ENCODE measurements at regions not wholly inside any gene's neighbourhood (a gene's known extent, or its start where the extent isn't known, plus 50 kb on each side); places are given as distances from the start of the nearest gene placed in this dataset.

DNA sequence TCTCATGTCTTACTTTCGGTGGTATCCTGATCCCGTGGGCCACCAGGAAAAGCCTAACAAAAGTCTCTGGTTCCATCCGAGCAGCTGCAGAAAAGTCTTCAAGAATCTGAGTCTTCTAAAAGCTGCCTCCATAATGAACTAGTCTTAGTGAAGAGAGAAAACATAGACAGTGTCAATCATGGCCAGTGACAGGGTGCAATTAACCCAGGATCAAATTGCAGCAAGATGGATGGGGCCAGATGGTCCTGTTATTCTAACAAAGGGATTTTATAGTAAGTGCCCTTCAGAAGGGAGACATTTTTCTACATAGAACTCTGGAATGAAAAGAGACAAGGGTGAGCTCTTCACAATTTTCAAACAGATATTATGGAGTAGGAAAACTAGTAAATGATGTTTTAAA is 281.6 kb upstream of the ZFP64 start:
- H3K4me3 ChIP-seq (replicated peaks; ENCODE audit: low read depth, low read length), result no peak overlapping the region
- TF ChIP-seq, protein P1, sequence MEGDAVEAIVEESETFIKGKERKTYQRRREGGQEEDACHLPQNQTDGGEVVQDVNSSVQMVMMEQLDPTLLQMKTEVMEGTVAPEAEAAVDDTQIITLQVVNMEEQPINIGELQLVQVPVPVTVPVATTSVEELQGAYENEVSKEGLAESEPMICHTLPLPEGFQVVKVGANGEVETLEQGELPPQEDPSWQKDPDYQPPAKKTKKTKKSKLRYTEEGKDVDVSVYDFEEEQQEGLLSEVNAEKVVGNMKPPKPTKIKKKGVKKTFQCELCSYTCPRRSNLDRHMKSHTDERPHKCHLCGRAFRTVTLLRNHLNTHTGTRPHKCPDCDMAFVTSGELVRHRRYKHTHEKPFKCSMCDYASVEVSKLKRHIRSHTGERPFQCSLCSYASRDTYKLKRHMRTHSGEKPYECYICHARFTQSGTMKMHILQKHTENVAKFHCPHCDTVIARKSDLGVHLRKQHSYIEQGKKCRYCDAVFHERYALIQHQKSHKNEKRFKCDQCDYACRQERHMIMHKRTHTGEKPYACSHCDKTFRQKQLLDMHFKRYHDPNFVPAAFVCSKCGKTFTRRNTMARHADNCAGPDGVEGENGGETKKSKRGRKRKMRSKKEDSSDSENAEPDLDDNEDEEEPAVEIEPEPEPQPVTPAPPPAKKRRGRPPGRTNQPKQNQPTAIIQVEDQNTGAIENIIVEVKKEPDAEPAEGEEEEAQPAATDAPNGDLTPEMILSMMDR (IDR thresholded peaks at IDR 0.05; ENCODE audit: low read depth, low read length, missing control alignments), result no peak
- no peak for DNase-seq (ENCODE audit: extremely low read depth, low read depth)

DNA sequence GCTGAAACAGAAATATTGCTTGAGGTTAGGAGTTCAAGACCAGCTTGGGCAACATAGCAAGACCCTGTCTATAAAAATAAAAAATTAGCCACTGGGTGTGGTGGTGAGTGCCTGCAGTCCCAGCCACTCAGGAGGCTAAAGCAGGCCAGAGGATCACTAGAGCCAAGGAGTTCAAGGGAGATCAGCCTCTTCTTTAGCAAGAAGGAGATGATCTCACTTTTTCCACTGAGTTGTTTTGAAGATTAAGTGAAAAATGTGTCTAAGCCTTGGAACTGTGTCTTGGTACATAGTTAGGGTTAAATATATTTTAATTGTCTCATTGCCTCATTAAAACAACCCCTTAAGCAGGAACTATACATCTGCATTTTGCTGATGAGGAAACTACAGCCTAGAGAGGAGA is 279.0 kb upstream of the ZFP64 start:
- no peak for DNase-seq (ENCODE audit: extremely low read depth, low read depth)
- TF ChIP-seq, protein P1 (IDR thresholded peaks at IDR 0.05; ENCODE audit: low read depth, low read length, missing control alignments), result no peak
- H3K4me3 ChIP-seq (replicated peaks; ENCODE audit: low read depth, low read length), result no peak overlapping the region

DNA sequence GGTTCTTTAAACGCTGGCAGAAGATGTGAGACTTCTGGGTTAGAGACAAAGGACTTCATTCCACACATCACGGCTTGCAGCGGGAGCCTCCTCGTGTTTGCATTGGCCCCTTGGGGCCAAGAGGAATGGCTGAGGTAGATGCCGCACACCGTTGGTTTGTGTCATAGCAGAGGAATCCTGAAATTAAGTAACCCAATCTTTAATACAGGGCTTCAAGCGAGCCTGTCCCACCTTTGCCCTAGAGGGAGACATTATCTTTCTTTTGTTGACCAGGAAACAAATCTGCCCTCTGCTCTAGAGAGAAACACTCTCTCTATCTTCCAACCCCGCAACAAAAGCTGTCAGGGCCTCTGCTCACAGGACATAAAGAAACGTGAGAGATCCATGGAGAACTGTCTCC is 277.5 kb upstream of the ZFP64 start:
- no peak for DNase-seq (ENCODE audit: extremely low read depth, low read depth)
- no peak overlapping the region for H3K4me3 ChIP-seq (replicated peaks; ENCODE audit: low read depth, low read length)
- TF ChIP-seq, protein P1 (IDR thresholded peaks at IDR 0.05; ENCODE audit: low read depth, low read length, missing control alignments), result no peak

DNA sequence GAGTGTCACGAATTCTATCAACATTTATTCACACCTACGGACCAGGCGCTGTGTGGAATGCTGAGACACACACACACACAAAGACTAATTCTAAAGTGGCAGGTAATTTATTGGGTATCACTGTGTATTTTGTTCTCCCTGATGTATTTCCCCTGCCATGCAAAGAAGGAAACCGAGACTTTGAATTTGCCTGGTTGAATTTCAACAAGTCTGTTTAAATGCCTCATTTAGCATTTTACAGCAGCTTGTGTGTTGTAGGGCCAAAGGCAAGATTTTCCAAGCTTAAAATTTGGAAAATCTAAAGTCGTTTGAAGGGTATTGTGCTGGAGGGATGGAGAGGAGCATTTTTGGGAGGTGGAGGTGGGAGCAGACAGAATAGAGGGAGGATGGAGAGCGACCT is 274.4 kb upstream of the ZFP64 start:
- no peak overlapping the region for H3K4me3 ChIP-seq (replicated peaks; ENCODE audit: low read depth, low read length)
- no peak for DNase-seq (ENCODE audit: extremely low read depth, low read depth)
- TF ChIP-seq, protein P1 (IDR thresholded peaks at IDR 0.05; ENCODE audit: low read depth, low read length, missing control alignments), result no peak

DNA sequence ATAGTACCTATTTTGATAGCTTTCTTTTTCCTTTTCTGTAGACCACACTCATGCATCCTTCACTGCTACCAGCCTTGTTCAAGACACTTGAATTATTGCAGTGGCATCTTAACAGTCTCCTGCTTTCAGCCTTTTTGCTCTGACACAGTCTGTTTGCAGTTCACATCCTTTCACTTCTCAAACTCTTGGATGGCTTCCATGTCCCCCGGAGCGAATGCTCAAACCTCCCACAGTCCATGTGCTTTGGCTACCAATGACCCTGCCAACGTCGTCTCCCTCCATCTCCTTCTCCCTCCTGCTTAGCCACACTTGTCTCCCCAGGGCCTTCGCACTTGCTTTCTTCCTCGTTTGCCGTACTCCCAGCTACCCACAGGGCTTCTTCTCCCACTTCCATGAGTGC is 270.0 kb upstream of the ZFP64 start:
- TF ChIP-seq, protein P1 (IDR thresholded peaks at IDR 0.05; ENCODE audit: low read depth, low read length, missing control alignments), result no peak
- no peak for DNase-seq (ENCODE audit: extremely low read depth, low read depth)
- H3K4me3 ChIP-seq (replicated peaks; ENCODE audit: low read depth, low read length), result no peak overlapping the region

DNA sequence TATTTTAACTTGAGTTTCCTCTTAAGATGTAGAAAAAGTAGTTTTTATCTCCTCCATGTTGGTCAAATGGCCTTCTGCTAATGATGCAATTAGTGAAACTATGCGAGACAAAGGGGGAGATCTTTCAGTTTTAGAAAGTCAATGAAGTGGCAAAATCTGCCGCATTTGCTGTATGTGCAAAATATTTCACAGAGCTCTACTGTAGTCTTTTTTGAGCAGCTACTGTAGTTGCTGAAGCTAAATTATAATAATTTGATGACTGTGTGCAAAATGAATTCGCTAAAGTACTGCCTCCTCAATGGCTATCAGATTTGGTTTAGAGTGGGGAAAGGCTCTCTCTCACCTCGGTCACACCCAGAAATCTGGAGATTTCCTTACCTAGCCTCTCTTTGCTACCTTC is 267.6 kb upstream of the ZFP64 start:
- no peak for DNase-seq (ENCODE audit: extremely low read depth, low read depth)
- TF ChIP-seq, protein P1 (IDR thresholded peaks at IDR 0.05; ENCODE audit: low read depth, low read length, missing control alignments), result no peak

DNA sequence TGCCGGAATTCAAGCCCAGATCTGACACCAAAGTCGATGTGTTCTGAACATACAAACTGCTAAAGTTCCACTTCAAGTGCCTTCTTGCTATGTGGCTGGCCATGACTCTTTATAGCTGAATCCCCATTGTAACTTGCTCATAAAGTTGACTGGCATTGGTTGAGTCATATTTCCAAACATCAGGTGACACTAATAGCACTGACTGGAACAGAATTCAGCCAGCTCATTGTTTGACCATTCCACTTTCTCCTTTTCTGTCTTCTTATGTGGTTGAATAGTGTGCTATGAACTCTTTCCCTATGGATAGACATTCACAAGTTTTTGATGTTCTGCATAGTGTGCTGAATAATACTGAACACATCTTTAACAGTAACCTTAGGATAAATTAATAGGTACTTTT is 266.2 kb upstream of the ZFP64 start:
- DNase-seq (ENCODE audit: extremely low read depth, low read depth), result no peak
- no peak overlapping the region for H3K4me3 ChIP-seq (replicated peaks; ENCODE audit: low read depth, low read length)
- TF ChIP-seq, protein P1 (IDR thresholded peaks at IDR 0.05; ENCODE audit: low read depth, low read length, missing control alignments), result no peak

More for the DNA sequence above, 267.6 kb upstream of the ZFP64 start:
- H3K4me3 ChIP-seq (replicated peaks; ENCODE audit: low read depth, low read length), result no peak overlapping the region

All from HFF-Myc (cell line).